Upper lobe of left lung (tissue), 6 donors: ENCODE measurements at regions not wholly inside any gene's neighbourhood (a gene's known extent, or its start where the extent isn't known, plus 50 kb on each side); places are given as distances from the start of the nearest gene placed in this dataset.

Experiments used
- ATAC-seq, 2 donors: fragments of 200-7000 bp; cut with Tn5 transposase; one replicate each; pipeline ENCODE4 v1.9.1; 2022; ENCODE audit warnings: mild to moderate bottlenecking in 2 of 2, moderate library complexity in 2 of 2; ENCODE audit not compliant: low FRiP score in 2 of 2
- DNase-seq, 2 donors: peaks; one replicate each; pipeline ENCODE4 v3.0.0-alpha.2; 2019 to 2020
- H3K27ac ChIP-seq, 4 donors: fragments of 200-600 bp; sonication (generic); one replicate each; pipeline ENCODE4 v1.5.1; 2016 to 2019
- H3K27me3 ChIP-seq, 4 donors: fragments of 200-600 bp; sonication (generic); one replicate each; pipeline ENCODE4 v1.5.1; 2017 to 2019
- H3K36me3 ChIP-seq, 4 donors: fragments of 200-600 bp; sonication (generic); one replicate each; pipeline ENCODE4 v1.5.1; 2016 to 2019
- H3K4me1 ChIP-seq, 4 donors: fragments of 200-600 bp; sonication (generic); one replicate each; pipeline ENCODE4 v1.5.1; 2018 to 2019
- H3K4me3 ChIP-seq, 4 donors: fragments of 200-600 bp; sonication (generic); one replicate each; pipeline ENCODE4 v1.5.1; 2017 to 2019; ENCODE audit warnings: mild to moderate bottlenecking in 2 of 4, moderate library complexity in 1 of 4
- H3K9me3 ChIP-seq, 4 donors: fragments of 200-600 bp; sonication (generic); one replicate each; pipeline ENCODE4 v1.5.1; 2018 to 2019
- EP300 ChIP-seq, 4 donors: sonication (generic); formaldehyde crosslinking; IDR thresholded peaks; one replicate each; pipeline ENCODE4 v1.5.1; 2017; ENCODE audit warnings: antibody characterized with exemption in 4 of 4, control low read depth in 2 of 4
- POLR2A ChIP-seq, 4 donors: fragments of 450-650 bp; IDR thresholded peaks; one replicate each; pipeline ENCODE4 v1.5.1; 2016 to 2017; ENCODE audit warnings: antibody characterized with exemption in 4 of 4, mild to moderate bottlenecking in 2 of 4
- POLR2AphosphoS5 ChIP-seq, 2 donors: sonication (generic); formaldehyde crosslinking; IDR thresholded peaks; one replicate each; pipeline ENCODE4 v1.5.1; 2017; ENCODE audit warnings: antibody characterized with exemption in 2 of 2
- WGBS, 2 donors: methylation state at CpG; one replicate each; pipeline ENCODE4 v1.1.5; 2017 to 2018; 5-methylcytosine and 5-hydroxymethylcytosine counted together
- TF ChIP-seq, protein P1 (sequence below), 6 experiments: fragments of 450-650 bp in 4 of 6; fragments of 200-600 bp in 2 of 6; sonication (generic) in 2 of 6; IDR thresholded peaks; one replicate each; pipeline ENCODE4 v1.5.1; 2016 to 2019; ENCODE audit warnings: antibody characterized with exemption in 6 of 6
- donor health status: DM: no; HTN: no; CAD: no; lungs with moderate emphysema.
- donor health status: DM: no; HTN: yes; CAD: no; lungs with severe emphysema.

DNA sequence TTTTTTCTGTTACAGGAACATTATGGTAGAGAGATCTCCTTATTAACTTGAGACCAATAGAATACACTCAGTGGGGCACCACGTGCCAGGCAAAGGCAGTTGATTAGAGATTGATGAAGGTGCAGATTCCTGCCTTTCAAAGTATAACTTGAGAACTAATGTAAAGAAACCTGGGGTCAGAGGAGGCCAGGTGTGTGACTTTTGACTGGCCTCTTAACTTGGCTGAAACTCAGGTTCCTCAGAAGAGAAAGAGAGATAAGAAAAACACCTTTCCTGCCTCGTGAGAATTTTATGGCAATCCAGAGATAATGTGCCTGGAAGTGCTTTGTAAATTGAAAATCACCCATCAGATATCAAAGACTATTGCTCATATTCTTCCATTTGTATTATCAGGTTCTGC is 110.7 kb upstream of the GZMB start:
- Histone ChIP-seq H3K9me3 (no peaks in the 10 kb centered on the region), H3K27me3 (no peaks in the 10 kb centered on the region), H3K27ac (no peak overlapping the region), H3K36me3 (no peaks in the 10 kb centered on the region), H3K4me3 (no peak overlapping the region), H3K4me1 (no peaks in the 10 kb centered on the region)
- DNase-seq = no peak
- 44 to 64% methylated on average over 2 of the region's 2 CpGs for WGBS, 2 donors
- TF ChIP-seq POLR2A (IDR thresholded peaks at IDR 0.05) = no peak
- TF ChIP-seq EP300 (IDR thresholded peaks at IDR 0.05) = no peak
- no peak for TF ChIP-seq POLR2AphosphoS5 (IDR thresholded peaks at IDR 0.05)
- TF ChIP-seq, protein P1, sequence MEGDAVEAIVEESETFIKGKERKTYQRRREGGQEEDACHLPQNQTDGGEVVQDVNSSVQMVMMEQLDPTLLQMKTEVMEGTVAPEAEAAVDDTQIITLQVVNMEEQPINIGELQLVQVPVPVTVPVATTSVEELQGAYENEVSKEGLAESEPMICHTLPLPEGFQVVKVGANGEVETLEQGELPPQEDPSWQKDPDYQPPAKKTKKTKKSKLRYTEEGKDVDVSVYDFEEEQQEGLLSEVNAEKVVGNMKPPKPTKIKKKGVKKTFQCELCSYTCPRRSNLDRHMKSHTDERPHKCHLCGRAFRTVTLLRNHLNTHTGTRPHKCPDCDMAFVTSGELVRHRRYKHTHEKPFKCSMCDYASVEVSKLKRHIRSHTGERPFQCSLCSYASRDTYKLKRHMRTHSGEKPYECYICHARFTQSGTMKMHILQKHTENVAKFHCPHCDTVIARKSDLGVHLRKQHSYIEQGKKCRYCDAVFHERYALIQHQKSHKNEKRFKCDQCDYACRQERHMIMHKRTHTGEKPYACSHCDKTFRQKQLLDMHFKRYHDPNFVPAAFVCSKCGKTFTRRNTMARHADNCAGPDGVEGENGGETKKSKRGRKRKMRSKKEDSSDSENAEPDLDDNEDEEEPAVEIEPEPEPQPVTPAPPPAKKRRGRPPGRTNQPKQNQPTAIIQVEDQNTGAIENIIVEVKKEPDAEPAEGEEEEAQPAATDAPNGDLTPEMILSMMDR (IDR thresholded peaks at IDR 0.05) = no peak
- no peak for ATAC-seq

- H3K4me1 ChIP-seq = no peaks in the 10 kb centered on the region
- no peak overlapping the region for H3K27ac ChIP-seq
- H3K36me3 ChIP-seq = no peaks in the 10 kb centered on the region
- H3K27me3 ChIP-seq = no peaks in the 10 kb centered on the region
- no peak overlapping the region for H3K4me3 ChIP-seq
- no peaks in the 10 kb centered on the region for H3K9me3 ChIP-seq
- ATAC-seq (no peak), DNase-seq (no peak)
- TF ChIP-seq POLR2AphosphoS5 (IDR thresholded peaks at IDR 0.05) (no peak), POLR2A (IDR thresholded peaks at IDR 0.05) (no peak), EP300 (IDR thresholded peaks at IDR 0.05) (no peak)
- TF ChIP-seq, protein P1 (IDR thresholded peaks at IDR 0.05) = no peak
- WGBS, 2 donors = 62 to 79% methylated on average over 2 of the region's 2 CpGs
These were observed 107.9 kb upstream of the GZMB start for GRCh38 chr14:24741871-24742270.

- peaks cover 0 to 5% (median 2%) of the 10 kb centered on the region in 4 donors for H3K4me1 ChIP-seq
- H3K36me3 ChIP-seq = no peaks in the 10 kb centered on the region
- TF ChIP-seq, protein P1 (IDR thresholded peaks at IDR 0.05) = no peak
- TF ChIP-seq POLR2AphosphoS5 (IDR thresholded peaks at IDR 0.05) = no peak
- TF ChIP-seq EP300 (IDR thresholded peaks at IDR 0.05) = no peak
- no peak for TF ChIP-seq POLR2A (IDR thresholded peaks at IDR 0.05)
- no peak for ATAC-seq
- no peak overlapping the region for H3K27ac ChIP-seq
- no peaks in the 10 kb centered on the region for H3K9me3 ChIP-seq
- whole genome bisulfite sequencing, 2 donors = 68 to 96% methylated on average over 1 of the region's 1 CpG
- no peaks in the 10 kb centered on the region for H3K27me3 ChIP-seq
- H3K4me3 ChIP-seq = no peak overlapping the region
- no peak for DNase-seq
These were observed 102.1 kb upstream of the GZMB start for GRCh38 chr14:24735984-24736630.

GRCh38 chr14:24734917-24735500 is 101.0 kb upstream of the GZMB start:
- Histone ChIP-seq H3K27me3 (no peaks in the 10 kb centered on the region), H3K4me1 (peaks cover 0 to 5% (median 2%) of the 10 kb centered on the region in 4 donors), H3K9me3 (no peaks in the 10 kb centered on the region), H3K27ac (no peak overlapping the region), H3K36me3 (no peaks in the 10 kb centered on the region), H3K4me3 (no peak overlapping the region)
- DNase-seq = no peak
- WGBS, 2 donors = 23 to 24% methylated on average over 9 of the region's 9 CpGs
- ATAC-seq = peak in 1 of 2 donors; percentile 75
- TF ChIP-seq EP300 (IDR thresholded peaks at IDR 0.05) = no peak
- TF ChIP-seq POLR2A (IDR thresholded peaks at IDR 0.05) = no peak
- TF ChIP-seq POLR2AphosphoS5 (IDR thresholded peaks at IDR 0.05) = no peak
- TF ChIP-seq, protein P1 (IDR thresholded peaks at IDR 0.05) = peak; percentile 50 to 72 (median 68)

DNA sequence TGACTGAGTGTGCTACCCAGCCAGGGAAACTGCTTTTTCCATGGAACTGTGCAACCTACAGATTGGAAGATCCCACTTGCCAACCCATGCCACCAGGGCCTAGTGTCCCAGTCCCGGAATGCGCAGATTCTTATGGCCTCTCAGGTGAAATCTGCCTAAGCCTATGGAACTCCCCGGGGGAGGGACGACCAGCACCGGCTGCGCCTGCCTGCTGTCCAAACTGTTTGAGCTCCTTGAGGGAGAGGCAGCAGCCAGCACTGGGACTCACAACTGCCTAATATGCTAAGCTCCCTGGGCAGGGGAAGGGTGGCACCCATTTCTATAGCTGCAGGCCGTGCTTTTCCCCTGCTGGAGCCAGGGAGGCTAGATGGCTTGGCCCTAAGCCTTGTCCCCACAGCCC is 92.5 kb upstream of the GZMB start:
- DNase-seq = peak in 1 of 2 donors; percentile 36

More for the DNA sequence above, 92.5 kb upstream of the GZMB start:
- H3K4me3 ChIP-seq = no peak overlapping the region
- no peaks in the 10 kb centered on the region for H3K27me3 ChIP-seq
- H3K4me1 ChIP-seq = no peaks in the 10 kb centered on the region
- ATAC-seq = no peak
- WGBS, 2 donors = 80 to 96% methylated on average over 1 to 7 of the region's 7 CpGs
- peaks cover 0 to 2% (median 0%) of the 10 kb centered on the region in 4 donors for H3K9me3 ChIP-seq
- H3K27ac ChIP-seq = no peak overlapping the region
- no peaks in the 10 kb centered on the region for H3K36me3 ChIP-seq
- TF ChIP-seq POLR2AphosphoS5 (IDR thresholded peaks at IDR 0.05) (no peak), EP300 (IDR thresholded peaks at IDR 0.05) (no peak), POLR2A (IDR thresholded peaks at IDR 0.05) (no peak)
- TF ChIP-seq, protein P1 (IDR thresholded peaks at IDR 0.05) = no peak
